ENCODE measurements at regions not wholly inside any gene's neighbourhood (a gene's known extent, or its start where the extent isn't known, plus 50 kb on each side); places are given as distances from the start of the nearest gene placed in this dataset.

DNA sequence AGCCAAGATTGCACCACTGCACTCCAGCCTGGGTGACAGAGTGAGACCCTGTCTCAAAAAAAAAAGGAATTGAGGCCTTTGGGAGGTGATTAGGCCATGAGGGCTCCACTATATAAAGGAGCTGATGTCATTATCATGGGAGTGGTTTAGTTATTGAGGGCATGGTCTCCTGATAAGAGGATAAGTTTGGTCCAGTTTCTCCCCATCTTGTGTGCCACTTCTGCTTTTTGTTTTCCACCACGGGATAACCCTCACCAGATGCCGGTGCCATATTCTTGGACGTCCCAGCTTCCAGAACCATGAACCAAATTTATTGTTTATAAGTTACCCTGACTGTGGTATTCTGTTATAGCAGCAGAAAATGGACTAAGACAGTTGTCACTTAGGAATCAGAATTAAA is 125.8 kb downstream of the C1D start:
- ChIA-PET RAD21 (ENCODE audit: unreplicated experiment) (no interaction called here), SMC1A (ENCODE audit: uncharacterized antibody, unreplicated experiment) (no interaction called here), CTCF (no interaction called here), POLR2A (no interaction called here)
- Histone ChIP-seq H3K4me2 (ENCODE audit: control insufficient read depth, insufficient read depth) (no peak overlapping the region), H3K79me2 (ENCODE audit: control insufficient read depth, insufficient read depth, low read length) (no peaks in the 10 kb centered on the region), H3K27me3 (replicated peaks in 1 of 2; ENCODE audit: control insufficient read depth in 2 of 2, insufficient read depth in 2 of 2, low read length in 1 of 2) (no peaks in the 10 kb centered on the region), H3K4me3 (no peak overlapping the region), H3K36me3 (ENCODE audit: control insufficient read depth in 2 of 2, insufficient read depth in 2 of 2, low read length in 1 of 2) (no peaks in the 10 kb centered on the region), H2AFZ (ENCODE audit: control insufficient read depth, low read depth, low read length) (no peak overlapping the region), H3K27ac (ENCODE audit: control insufficient read depth, insufficient read depth) (no peak overlapping the region), H3K4me1 (ENCODE audit: control insufficient read depth, insufficient read depth, low read length) (no peaks in the 10 kb centered on the region), H3K9ac (ENCODE audit: control insufficient read depth, insufficient read depth, low read length) (no peak overlapping the region), H3K9me3 (replicated peaks; ENCODE audit: control insufficient read depth, insufficient read depth, low read length) (no peaks in the 10 kb centered on the region), H4K20me1 (ENCODE audit: control insufficient read depth, insufficient read depth) (no peaks in the 10 kb centered on the region)
- in situ Hi-C loops (cut with MboI) (no loop called here), intact Hi-C loops (cut with micrococcal nuclease; ENCODE audit: unreplicated experiment) (no loop called here)
- no TSS peak for BruUV-seq (replicated peaks)
- ATAC-seq = no peak
- no peak for FAIRE-seq
- no peak for DNase-seq (ENCODE audit: low read depth, low spot score)
- 0 out of 2 replicates have a peak, but pooled peaks have one; percentile 4 for TF ChIP-seq SPI1 (IDR thresholded peaks at IDR 0.05; ENCODE audit: borderline replicate concordance, insufficient read depth, low read depth, low read length)
- TF ChIP-seq SMARCA5 (IDR thresholded peaks at IDR 0.05) = no peak
- 57% methylated on average over 3 of the region's 3 CpGs for WGBS (ENCODE audit: insufficient coverage, insufficient replicate concordance, low lambda C conversion rate, missing lambda C conversion rate)

- no peak overlapping the region for H2AFZ ChIP-seq (ENCODE audit: control insufficient read depth, low read depth, low read length)
- 20% methylated on average over 2 of the region's 2 CpGs for WGBS (ENCODE audit: insufficient coverage, insufficient replicate concordance, low lambda C conversion rate, missing lambda C conversion rate)
- H3K27me3 ChIP-seq (replicated peaks in 1 of 2; ENCODE audit: control insufficient read depth in 2 of 2, insufficient read depth in 2 of 2, low read length in 1 of 2) = no peaks in the 10 kb centered on the region
- no peaks in the 10 kb centered on the region for H3K79me2 ChIP-seq (ENCODE audit: control insufficient read depth, insufficient read depth, low read length)
- no TSS peak for BruUV-seq (replicated peaks)
- CTCF ChIA-PET = no interaction called here
- H3K4me2 ChIP-seq (ENCODE audit: control insufficient read depth, insufficient read depth) = no peak overlapping the region
- RAD21 ChIA-PET (ENCODE audit: unreplicated experiment) = no interaction called here
- no peak for ATAC-seq
- intact Hi-C loops (cut with micrococcal nuclease; ENCODE audit: unreplicated experiment) (no loop called here), in situ Hi-C loops (cut with MboI) (no loop called here)
- SMC1A ChIA-PET (ENCODE audit: uncharacterized antibody, unreplicated experiment) = no interaction called here
- no peaks in the 10 kb centered on the region for H3K36me3 ChIP-seq (ENCODE audit: control insufficient read depth in 2 of 2, insufficient read depth in 2 of 2, low read length in 1 of 2)
- POLR2A ChIA-PET = no interaction called here
- no peak overlapping the region for H3K9ac ChIP-seq (ENCODE audit: control insufficient read depth, insufficient read depth, low read length)
- no peak for DNase-seq (ENCODE audit: low read depth, low spot score)
- no peak for TF ChIP-seq PML (IDR thresholded peaks at IDR 0.05; ENCODE audit: low read length)
- H3K4me1 ChIP-seq (ENCODE audit: control insufficient read depth, insufficient read depth, low read length) = no peaks in the 10 kb centered on the region
- no peaks in the 10 kb centered on the region for H4K20me1 ChIP-seq (ENCODE audit: control insufficient read depth, insufficient read depth)
- H3K27ac ChIP-seq (ENCODE audit: control insufficient read depth, insufficient read depth) = no peak overlapping the region
- no peak for FAIRE-seq
- no peak overlapping the region for H3K4me3 ChIP-seq
- H3K9me3 ChIP-seq (replicated peaks; ENCODE audit: control insufficient read depth, insufficient read depth, low read length) = no peaks in the 10 kb centered on the region; the same call in 2 of the 3 replicates
Observed at GRCh38 chr2:67938053-67938452, 124.8 kb downstream of the C1D start.

All from GM12878 (cell line).